Esophagus muscularis mucosa (tissue), 4 donors: ENCODE measurements at regions not wholly inside any gene's neighbourhood (a gene's known extent, or its start where the extent isn't known, plus 50 kb on each side); places are given as distances from the start of the nearest gene placed in this dataset.
"Not testable (repeated sequence)": the region's sequence is repeated elsewhere in the genome, so short reads cannot be mapped to it uniquely, and the experiment has no call there.

Experiments
- DNase-seq: peaks from one replicate; pipeline ENCODE4 v3.0.0-alpha.2; 2017; ENCODE audit errors: extremely low spot score
- H3K27ac ChIP-seq, 4 donors: fragments of 200-600 bp; sonication (generic); replicated peaks in 1 of 4; 1 replicate in 3 of 4; 2 replicates in 1 of 4; pipeline ENCODE4 v1.5.1; 2016 to 2019; ENCODE audit warnings: mild to moderate bottlenecking in 1 of 4
- H3K27me3 ChIP-seq, 4 donors: fragments of 200-600 bp; sonication (generic); one replicate each; pipeline versions ENCODE4 v1.5.1 to v1.6.0; 2016 to 2019
- H3K36me3 ChIP-seq, 4 donors: fragments of 200-600 bp; sonication (generic); one replicate each; pipeline ENCODE4 v1.5.1; 2016 to 2019
- H3K4me1 ChIP-seq, 4 donors: fragments of 200-600 bp; sonication (generic); one replicate each; pipeline ENCODE4 v1.5.1; 2016 to 2019
- H3K4me3 ChIP-seq, 4 donors: fragments of 200-600 bp; sonication (generic); 1 replicate in 2 of 4; 2 replicates in 2 of 4; pipeline ENCODE4 v1.5.1; 2016 to 2019; ENCODE audit warnings: mild to moderate bottlenecking in 4 of 4, moderate library complexity in 1 of 4
- H3K9me3 ChIP-seq, 4 donors: fragments of 200-600 bp; sonication (generic); 1 replicate in 3 of 4; 2 replicates in 1 of 4; pipeline ENCODE4 v1.5.1; 2016 to 2019
- CTCF ChIP-seq, 3 experiments: fragments of 200-600 bp in 2 of 3; fragments of 450-650 bp in 1 of 3; sonication (generic) in 2 of 3; IDR thresholded peaks; one replicate each; pipeline ENCODE4 v1.5.1; 2017 to 2019; ENCODE audit warnings: antibody characterized with exemption in 3 of 3, mild to moderate bottlenecking in 2 of 3, moderate library complexity in 1 of 3
- EP300 ChIP-seq: sonication (generic); formaldehyde crosslinking; IDR thresholded peaks from one replicate; pipeline ENCODE4 v1.6.1; 2017; ENCODE audit warnings: antibody characterized with exemption
- POLR2A ChIP-seq: fragments of 450-650 bp; IDR thresholded peaks from one replicate; pipeline ENCODE4 v1.6.1; 2017; ENCODE audit warnings: antibody characterized with exemption, moderate library complexity, mild to moderate bottlenecking, low read depth
- POLR2AphosphoS5 ChIP-seq, 2 donors: sonication (generic); formaldehyde crosslinking; IDR thresholded peaks; one replicate each; pipeline ENCODE4 v1.6.1; 2017; ENCODE audit warnings: antibody characterized with exemption in 2 of 2
- WGBS: methylation state at CpG from one replicate; pipeline ENCODE4 v1.1.5; 2018; 5-methylcytosine and 5-hydroxymethylcytosine counted together
- intact Hi-C: fragments of 100-400 bp; cut with DNase I; formaldehyde crosslinking; loops from one replicate; pipeline ENCODE4 v1.15.1; 2023

- intact Hi-C loops, result no loop called here
- no peak overlapping the region for H3K4me3 ChIP-seq
- WGBS, result 88% methylated on average over 3 of the region's 3 CpGs
- no peak overlapping the region for H3K27ac ChIP-seq
- H3K4me1 ChIP-seq, result no peaks in the 10 kb centered on the region
- no peaks in the 10 kb centered on the region for H3K27me3 ChIP-seq
- TF ChIP-seq POLR2AphosphoS5 (IDR thresholded peaks at IDR 0.05), result no peak
- no peak for TF ChIP-seq EP300
- TF ChIP-seq CTCF (IDR thresholded peaks at IDR 0.05), result no peak
- TF ChIP-seq POLR2A, result no peak
- H3K36me3 ChIP-seq, result no peaks in the 10 kb centered on the region
- H3K9me3 ChIP-seq, result peaks cover 0 to 11% (median 0%) of the 10 kb centered on the region in 4 donors
- DNase-seq, result no peak
Measured at GRCh38 chr3:61387817-61388216, 136.6 kb upstream of the FHIT start.

GRCh38 chr3:61393480-61393947 is 142.3 kb upstream of the FHIT start:
- peaks cover 0 to 24% (median 16%) of the 10 kb centered on the region in 4 donors for H3K9me3 ChIP-seq
- DNase-seq, H3K4me1 ChIP-seq, H3K27ac ChIP-seq, H3K27me3 ChIP-seq, H3K4me3 ChIP-seq, intact Hi-C loops, H3K36me3 ChIP-seq: not testable (repeated sequence)
- WGBS, result no CpG with 5 or more reads among the region's 23 CpGs

GRCh38 chr3:61401359-61401758 is 150.1 kb upstream of the FHIT start:
- no peak for DNase-seq
- no peaks in the 10 kb centered on the region for H3K4me1 ChIP-seq
- no peak overlapping the region for H3K4me3 ChIP-seq
- H3K27me3 ChIP-seq, result no peaks in the 10 kb centered on the region
- no peaks in the 10 kb centered on the region for H3K36me3 ChIP-seq
- intact Hi-C loops, result no loop called here
- TF ChIP-seq EP300 (no peak), CTCF (IDR thresholded peaks at IDR 0.05) (no peak), POLR2A (no peak), POLR2AphosphoS5 (IDR thresholded peaks at IDR 0.05) (no peak)
- H3K27ac ChIP-seq, result no peak overlapping the region
- 72% methylated on average over 3 of the region's 3 CpGs for WGBS
- no peaks in the 10 kb centered on the region for H3K9me3 ChIP-seq

- no peak overlapping the region for H3K27ac ChIP-seq
- TF ChIP-seq POLR2AphosphoS5 (IDR thresholded peaks at IDR 0.05) (no peak), CTCF (IDR thresholded peaks at IDR 0.05) (no peak), POLR2A (no peak), EP300 (no peak)
- H3K27me3 ChIP-seq, result peaks cover 0 to 4% (median 0%) of the 10 kb centered on the region in 4 donors
- H3K4me1 ChIP-seq, result no peaks in the 10 kb centered on the region
- 93% methylated on average over 1 of the region's 1 CpG for WGBS
- DNase-seq, result no peak
- H3K4me3 ChIP-seq, result no peak overlapping the region
- H3K36me3 ChIP-seq, result no peaks in the 10 kb centered on the region
- H3K9me3 ChIP-seq, result no peaks in the 10 kb centered on the region
- intact Hi-C loops, result no loop called here
Measured at GRCh38 chr3:61407397-61407796, 154.0 kb upstream of the PTPRG start.

GRCh38 chr3:61409638-61410037 is 151.7 kb upstream of the PTPRG start:
- H3K9me3 ChIP-seq, result no peaks in the 10 kb centered on the region
- 73% methylated on average over 3 of the region's 3 CpGs for WGBS
- intact Hi-C loops, result no loop called here
- H3K36me3 ChIP-seq, result no peaks in the 10 kb centered on the region
- TF ChIP-seq CTCF (IDR thresholded peaks at IDR 0.05), result no peak
- no peak for TF ChIP-seq POLR2A
- no peak for TF ChIP-seq EP300
- TF ChIP-seq POLR2AphosphoS5 (IDR thresholded peaks at IDR 0.05), result no peak
- H3K27ac ChIP-seq, result no peak overlapping the region
- H3K4me1 ChIP-seq, result no peaks in the 10 kb centered on the region
- H3K27me3 ChIP-seq, result peaks cover 0 to 4% (median 0%) of the 10 kb centered on the region in 4 donors
- no peak overlapping the region for H3K4me3 ChIP-seq
- DNase-seq, result no peak

- H3K9me3 ChIP-seq, H3K4me3 ChIP-seq, H3K36me3 ChIP-seq, H3K27me3 ChIP-seq, DNase-seq, H3K27ac ChIP-seq, H3K4me1 ChIP-seq, intact Hi-C loops: not testable (repeated sequence)
- 87% methylated on average over 4 of the region's 4 CpGs for WGBS
Measured at GRCh38 chr3:61410358-61410757, 151.0 kb upstream of the PTPRG start.
